Adrenal gland (tissue), 9 donors: ENCODE measurements at regions not wholly inside any gene's neighbourhood (a gene's known extent, or its start where the extent isn't known, plus 50 kb on each side); places are given as distances from the start of the nearest gene placed in this dataset.

Experiments
- DNase-seq, 7 donors: peaks; one replicate each; pipeline ENCODE4 v3.0.0-alpha.2; 2019 to 2020
- H3K27ac ChIP-seq, 5 donors: fragments of 200-600 bp; sonication (generic) in 4 of 5; 1 replicate in 3 of 5; 2 replicates in 2 of 5; pipeline versions ENCODE4 v1.5.1 to v1.8.0; 2016 to 2020; ENCODE audit warnings: mild to moderate bottlenecking in 1 of 5
- H3K27me3 ChIP-seq: fragments of 200-600 bp; 2 replicates; pipeline ENCODE4 v1.8.0; 2021
- H3K36me3 ChIP-seq, 2 donors: fragments of 200-600 bp; replicated peaks in 1 of 2; 1 replicate in 1 of 2; 2 replicates in 1 of 2; pipeline versions ENCODE4 v1.5.1 to v1.8.0; 2018 to 2022
- H3K4me1 ChIP-seq, 2 donors: fragments of 200-600 bp; replicated peaks in 1 of 2; 1 replicate in 1 of 2; 2 replicates in 1 of 2; pipeline versions ENCODE4 v1.5.1 to v1.8.0; 2018 to 2021
- H3K4me3 ChIP-seq, 4 donors: fragments of 200-600 bp; sonication (generic) in 3 of 4; one replicate each; pipeline ENCODE4 v1.5.1; 2016 to 2018
- H3K9me3 ChIP-seq, 3 donors: fragments of 200-600 bp; sonication (generic) in 1 of 3; replicated peaks in 1 of 3; 1 replicate in 2 of 3; 2 replicates in 1 of 3; pipeline versions ENCODE4 v1.5.1 to v1.8.0; 2016 to 2021
- POLR2A ChIP-seq, 2 donors: fragments of 450-650 bp; IDR thresholded peaks; one replicate each; pipeline ENCODE4 v1.6.1; 2017; ENCODE audit warnings: antibody characterized with exemption in 2 of 2, mild to moderate bottlenecking in 2 of 2, moderate library complexity in 1 of 2
- WGBS, 4 donors: extraction: QIAGEN DNeasy Blood & Tissue Kit in 2 of 4; methylation state at CpG; one replicate each; pipeline versions ENCODE4 v1.1.5 to v1.1.7; 2013 to 2017; 5-methylcytosine and 5-hydroxymethylcytosine counted together
- intact Hi-C, 2 donors: fragments of 100-400 bp; cut with DNase I; formaldehyde crosslinking; loops; one replicate each; pipeline versions ENCODE4 v1.14.1 to v1.15.0; 2022 to 2023
- TF ChIP-seq, protein P1 (sequence below), 6 experiments: fragments of 450-650 bp in 4 of 6; fragments of 200-600 bp in 2 of 6; sonication (generic) in 1 of 6; IDR thresholded peaks; 1 replicate in 5 of 6; 2 replicates in 1 of 6; pipeline versions ENCODE4 v1.5.1 to v1.8.0; 2016 to 2021; ENCODE audit warnings: antibody characterized with exemption in 6 of 6, mild to moderate bottlenecking in 2 of 6, moderate library complexity in 1 of 6
- donor health status: healthy with polysubstance abuse.
- donor health status: Bipolar disorder and iron deficiency.
- donor health status: DM: yes; HTN: yes; CAD: no.
- donor health status: DM: no; HTN: no; CAD: no.
- donor health status: DM: no; HTN: no; CAD: no.

- H3K27ac ChIP-seq: no peak overlapping the region
- H3K4me3 ChIP-seq: no peak overlapping the region
- no peak for TF ChIP-seq POLR2A (IDR thresholded peaks at IDR 0.05)
- TF ChIP-seq, protein P1, sequence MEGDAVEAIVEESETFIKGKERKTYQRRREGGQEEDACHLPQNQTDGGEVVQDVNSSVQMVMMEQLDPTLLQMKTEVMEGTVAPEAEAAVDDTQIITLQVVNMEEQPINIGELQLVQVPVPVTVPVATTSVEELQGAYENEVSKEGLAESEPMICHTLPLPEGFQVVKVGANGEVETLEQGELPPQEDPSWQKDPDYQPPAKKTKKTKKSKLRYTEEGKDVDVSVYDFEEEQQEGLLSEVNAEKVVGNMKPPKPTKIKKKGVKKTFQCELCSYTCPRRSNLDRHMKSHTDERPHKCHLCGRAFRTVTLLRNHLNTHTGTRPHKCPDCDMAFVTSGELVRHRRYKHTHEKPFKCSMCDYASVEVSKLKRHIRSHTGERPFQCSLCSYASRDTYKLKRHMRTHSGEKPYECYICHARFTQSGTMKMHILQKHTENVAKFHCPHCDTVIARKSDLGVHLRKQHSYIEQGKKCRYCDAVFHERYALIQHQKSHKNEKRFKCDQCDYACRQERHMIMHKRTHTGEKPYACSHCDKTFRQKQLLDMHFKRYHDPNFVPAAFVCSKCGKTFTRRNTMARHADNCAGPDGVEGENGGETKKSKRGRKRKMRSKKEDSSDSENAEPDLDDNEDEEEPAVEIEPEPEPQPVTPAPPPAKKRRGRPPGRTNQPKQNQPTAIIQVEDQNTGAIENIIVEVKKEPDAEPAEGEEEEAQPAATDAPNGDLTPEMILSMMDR (IDR thresholded peaks at IDR 0.05): no peak
- no peaks in the 10 kb centered on the region for H3K9me3 ChIP-seq
- DNase-seq: no peak
- H3K27me3 ChIP-seq: no peaks in the 10 kb centered on the region
- no peaks in the 10 kb centered on the region for H3K36me3 ChIP-seq
- no peaks in the 10 kb centered on the region for H3K4me1 ChIP-seq
- intact Hi-C loops: no loop called here
Observed at GRCh38 chr16:58807276-58807675, 73.2 kb upstream of the GOT2 start.

DNA sequence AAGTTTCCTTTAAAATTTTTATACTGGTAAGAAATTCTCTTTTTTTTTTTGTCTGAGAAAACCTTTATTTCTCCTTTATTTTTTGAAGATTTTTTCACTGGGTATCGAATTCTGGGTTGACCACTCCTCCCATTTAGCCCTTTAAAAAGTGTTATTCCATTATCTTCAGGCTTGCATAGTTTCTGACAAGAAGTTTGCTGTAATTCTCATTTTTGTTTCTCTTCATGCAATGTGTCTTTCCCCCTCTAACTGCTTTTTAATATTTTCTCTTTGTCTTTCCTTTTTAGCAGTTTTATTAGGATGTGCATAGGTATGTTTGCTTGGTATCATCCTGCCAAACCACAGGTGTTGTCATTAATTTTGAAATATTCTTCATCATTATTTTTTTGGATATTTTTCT, 67.7 kb upstream of the GOT2 start:
- H3K9me3 ChIP-seq: no peaks in the 10 kb centered on the region
- WGBS, 4 donors: 46 to 71% (median 60%) methylated on average over 1 of the region's 1 CpG
- H3K36me3 ChIP-seq: no peaks in the 10 kb centered on the region
- H3K27ac ChIP-seq: no peak overlapping the region
- no peaks in the 10 kb centered on the region for H3K27me3 ChIP-seq
- intact Hi-C loops: no loop called here
- TF ChIP-seq, protein P1 (IDR thresholded peaks at IDR 0.05): no peak
- TF ChIP-seq POLR2A (IDR thresholded peaks at IDR 0.05): no peak
- no peak for DNase-seq
- H3K4me3 ChIP-seq: no peak overlapping the region
- H3K4me1 ChIP-seq: no peaks in the 10 kb centered on the region

- H3K4me1 ChIP-seq: no peaks in the 10 kb centered on the region
- H3K4me3 ChIP-seq: no peak overlapping the region
- TF ChIP-seq, protein P1 (IDR thresholded peaks at IDR 0.05): no peak
- no peak for TF ChIP-seq POLR2A (IDR thresholded peaks at IDR 0.05)
- no peak for DNase-seq
- 70 to 83% (median 76%) methylated on average over 9 of the region's 9 CpGs for WGBS, 4 donors
- H3K27ac ChIP-seq: no peak overlapping the region
- H3K9me3 ChIP-seq: no peaks in the 10 kb centered on the region
- no peaks in the 10 kb centered on the region for H3K36me3 ChIP-seq
- no peaks in the 10 kb centered on the region for H3K27me3 ChIP-seq
- intact Hi-C loops: no loop called here
Observed at GRCh38 chr16:58797137-58797801, 63.2 kb upstream of the GOT2 start.

DNA sequence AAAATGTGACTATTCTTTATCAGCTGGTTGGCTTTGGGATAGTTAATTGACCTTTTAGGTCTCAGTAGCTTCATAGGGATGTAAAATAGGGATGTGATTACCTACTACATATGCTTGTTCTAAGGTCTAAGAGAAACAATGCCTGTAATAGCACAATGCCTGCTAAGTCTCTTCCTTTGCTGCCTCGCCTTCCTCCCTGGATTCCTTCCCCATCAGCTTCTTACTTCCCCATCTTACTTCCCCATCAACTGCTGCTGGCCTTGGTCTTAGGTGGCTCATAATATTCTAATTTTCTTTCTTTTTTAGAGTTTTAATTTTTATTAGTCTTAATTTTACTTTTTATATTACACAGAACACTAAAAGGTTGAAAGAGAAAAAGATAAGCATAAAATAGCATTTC, 59.2 kb upstream of the GOT2 start:
- 56 to 68% (median 62%) methylated on average over 1 of the region's 1 CpG for WGBS, 4 donors
- H3K36me3 ChIP-seq: no peaks in the 10 kb centered on the region
- no peaks in the 10 kb centered on the region for H3K9me3 ChIP-seq
- no peaks in the 10 kb centered on the region for H3K27me3 ChIP-seq
- TF ChIP-seq POLR2A (IDR thresholded peaks at IDR 0.05): no peak
- TF ChIP-seq, protein P1 (IDR thresholded peaks at IDR 0.05): no peak
- intact Hi-C loops: no loop called here
- H3K4me1 ChIP-seq: no peaks in the 10 kb centered on the region
- H3K4me3 ChIP-seq: no peak overlapping the region
- no peak overlapping the region for H3K27ac ChIP-seq
- DNase-seq: no peak
